HFFc6 (cell line): ENCODE measurements at regions not wholly inside any gene's neighbourhood (a gene's known extent, or its start where the extent isn't known, plus 50 kb on each side); places are given as distances from the start of the nearest gene placed in this dataset.

Experiments used
- DNase-seq: peaks from one replicate; pipeline ENCODE4 v3.0.0-alpha.2; 2018
- H3K27ac Mint-ChIP-seq: 2 replicates; pipeline ENCODE4 v1.8.0; 2020; ENCODE audit warnings: mild to moderate bottlenecking, mixed read lengths
- H3K27me3 Mint-ChIP-seq: 2 replicates; pipeline ENCODE4 v1.8.0; 2021; ENCODE audit warnings: mild to moderate bottlenecking, moderate library complexity, mixed read lengths; ENCODE audit not compliant: insufficient read depth
- H3K36me3 Mint-ChIP-seq: 2 replicates; pipeline ENCODE4 v1.8.0; 2021; ENCODE audit warnings: low read depth, mixed read lengths
- H3K4me1 Mint-ChIP-seq: 2 replicates; pipeline ENCODE4 v1.8.0; 2020; ENCODE audit warnings: low read depth, mixed read lengths
- H3K4me3 Mint-ChIP-seq: 2 replicates; pipeline ENCODE4 v1.8.0; 2020; ENCODE audit warnings: mild to moderate bottlenecking, moderate library complexity, mixed read lengths
- H3K9me3 Mint-ChIP-seq: 2 replicates; pipeline ENCODE4 v1.8.0; 2020; ENCODE audit warnings: mild to moderate bottlenecking, mixed read lengths
- TF ChIP-seq, protein P1 (sequence below): fragments of 200-600 bp; sonication (generic); IDR thresholded peaks from 2 replicates; pipeline ENCODE4 v1.5.0; 2021; ENCODE audit warnings: antibody characterized with exemption, mild to moderate bottlenecking

DNA sequence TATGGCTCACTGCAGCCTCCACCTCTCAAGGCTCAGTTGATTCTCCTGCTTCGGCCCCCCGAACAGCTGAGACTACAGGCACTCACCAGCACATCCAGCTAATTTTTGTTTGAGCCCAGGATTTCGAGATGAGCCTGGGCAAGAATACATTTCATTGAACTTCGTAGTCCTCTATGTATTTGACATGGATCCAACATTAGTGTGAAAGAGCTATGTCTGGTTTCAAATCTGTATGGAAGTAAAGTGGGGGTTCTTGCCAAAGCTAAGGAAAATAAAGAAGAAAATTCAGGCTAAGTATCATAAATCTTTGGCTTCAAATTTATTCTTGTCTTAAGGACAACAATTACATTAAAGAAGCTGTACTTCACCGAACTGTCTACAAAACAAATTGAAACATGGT lies 1291.7 kb upstream of the CRIM1 start:
- Mint-ChIP-seq H3K36me3 (no peaks in the 10 kb centered on the region), H3K4me3 (no peak overlapping the region), H3K4me1 (no peaks in the 10 kb centered on the region), H3K9me3 (peaks cover 42% of the 10 kb centered on the region), H3K27ac (no peak overlapping the region), H3K27me3 (no peaks in the 10 kb centered on the region)
- TF ChIP-seq, protein P1, sequence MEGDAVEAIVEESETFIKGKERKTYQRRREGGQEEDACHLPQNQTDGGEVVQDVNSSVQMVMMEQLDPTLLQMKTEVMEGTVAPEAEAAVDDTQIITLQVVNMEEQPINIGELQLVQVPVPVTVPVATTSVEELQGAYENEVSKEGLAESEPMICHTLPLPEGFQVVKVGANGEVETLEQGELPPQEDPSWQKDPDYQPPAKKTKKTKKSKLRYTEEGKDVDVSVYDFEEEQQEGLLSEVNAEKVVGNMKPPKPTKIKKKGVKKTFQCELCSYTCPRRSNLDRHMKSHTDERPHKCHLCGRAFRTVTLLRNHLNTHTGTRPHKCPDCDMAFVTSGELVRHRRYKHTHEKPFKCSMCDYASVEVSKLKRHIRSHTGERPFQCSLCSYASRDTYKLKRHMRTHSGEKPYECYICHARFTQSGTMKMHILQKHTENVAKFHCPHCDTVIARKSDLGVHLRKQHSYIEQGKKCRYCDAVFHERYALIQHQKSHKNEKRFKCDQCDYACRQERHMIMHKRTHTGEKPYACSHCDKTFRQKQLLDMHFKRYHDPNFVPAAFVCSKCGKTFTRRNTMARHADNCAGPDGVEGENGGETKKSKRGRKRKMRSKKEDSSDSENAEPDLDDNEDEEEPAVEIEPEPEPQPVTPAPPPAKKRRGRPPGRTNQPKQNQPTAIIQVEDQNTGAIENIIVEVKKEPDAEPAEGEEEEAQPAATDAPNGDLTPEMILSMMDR, result no peak
- DNase-seq, result no peak

DNA sequence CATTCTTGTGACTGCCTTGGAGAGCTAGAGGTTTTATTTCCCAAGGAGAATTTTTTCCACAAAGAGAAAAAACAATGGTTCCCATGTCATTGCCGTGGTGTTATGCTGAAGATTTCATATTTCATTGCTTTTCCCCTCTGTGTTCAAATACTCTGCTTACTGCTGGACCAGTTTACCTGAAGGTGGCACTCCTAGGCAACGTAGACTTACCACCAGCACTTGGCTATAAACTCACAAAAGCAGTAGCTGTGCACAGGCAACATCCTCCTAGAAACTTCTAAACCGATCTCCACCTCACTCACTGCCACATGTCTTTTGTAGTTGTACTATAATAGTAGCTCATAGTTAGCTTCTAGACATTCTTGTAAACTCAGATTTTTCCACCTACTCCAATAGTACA lies 1319.7 kb upstream of the CRIM1 start:
- Mint-ChIP-seq H3K27me3 (no peaks in the 10 kb centered on the region), H3K9me3 (peaks cover 34% of the 10 kb centered on the region), H3K36me3 (no peaks in the 10 kb centered on the region), H3K4me3 (no peak overlapping the region), H3K4me1 (no peaks in the 10 kb centered on the region), H3K27ac (no peak overlapping the region)
- no peak for DNase-seq
- TF ChIP-seq, protein P1, result no peak

DNA sequence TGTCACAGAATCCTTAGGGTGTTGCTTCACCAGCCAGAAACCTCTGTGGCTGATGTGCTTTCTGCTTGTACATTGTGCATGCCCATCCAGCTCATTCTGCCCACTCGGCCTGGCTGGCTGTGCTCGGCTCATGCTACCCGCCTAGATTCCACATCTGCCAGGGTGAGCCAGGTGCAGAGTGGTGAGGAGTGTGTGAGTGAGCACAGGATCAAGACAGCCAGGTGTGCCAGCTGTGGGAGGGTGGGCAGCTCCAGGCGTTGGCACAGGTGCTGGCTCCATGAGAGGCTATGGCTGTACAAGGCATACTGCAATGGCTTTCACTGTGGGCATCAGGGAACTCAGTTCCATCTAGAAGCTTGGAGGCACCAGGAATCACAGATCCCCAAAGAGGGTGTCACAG lies 1321.8 kb upstream of the CRIM1 start:
- no peak overlapping the region for H3K4me3 Mint-ChIP-seq
- no peaks in the 10 kb centered on the region for H3K36me3 Mint-ChIP-seq
- DNase-seq, result no peak
- H3K27ac Mint-ChIP-seq, result no peak overlapping the region
- H3K4me1 Mint-ChIP-seq, result no peaks in the 10 kb centered on the region
- no peaks in the 10 kb centered on the region for H3K27me3 Mint-ChIP-seq
- TF ChIP-seq, protein P1, result no peak
- peaks cover 25% of the 10 kb centered on the region for H3K9me3 Mint-ChIP-seq

DNA sequence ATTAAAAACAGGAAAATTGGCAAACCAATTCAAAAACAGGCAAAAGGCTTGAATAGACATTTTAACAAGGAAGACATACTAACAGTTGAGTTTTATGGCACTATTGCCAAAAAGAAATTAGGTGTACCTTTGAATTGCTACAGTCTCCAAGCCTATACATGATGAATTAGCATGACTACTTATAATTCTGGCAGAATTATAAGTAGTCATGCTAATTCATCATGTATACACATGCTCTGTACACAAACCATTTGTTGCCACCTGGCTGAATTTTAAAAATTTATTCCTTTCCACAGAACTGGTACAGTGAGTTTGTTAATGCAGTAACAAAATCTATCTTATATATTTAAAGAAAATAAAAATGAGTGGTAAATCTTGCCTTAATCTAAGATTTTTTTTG lies 1332.0 kb upstream of the CRIM1 start:
- DNase-seq, result no peak
- H3K4me1 Mint-ChIP-seq, result no peaks in the 10 kb centered on the region
- H3K9me3 Mint-ChIP-seq, result peaks cover 37% of the 10 kb centered on the region
- no peak overlapping the region for H3K27ac Mint-ChIP-seq
- no peaks in the 10 kb centered on the region for H3K36me3 Mint-ChIP-seq
- TF ChIP-seq, protein P1, result no peak
- H3K27me3 Mint-ChIP-seq, result no peaks in the 10 kb centered on the region
- H3K4me3 Mint-ChIP-seq, result no peak overlapping the region

DNA sequence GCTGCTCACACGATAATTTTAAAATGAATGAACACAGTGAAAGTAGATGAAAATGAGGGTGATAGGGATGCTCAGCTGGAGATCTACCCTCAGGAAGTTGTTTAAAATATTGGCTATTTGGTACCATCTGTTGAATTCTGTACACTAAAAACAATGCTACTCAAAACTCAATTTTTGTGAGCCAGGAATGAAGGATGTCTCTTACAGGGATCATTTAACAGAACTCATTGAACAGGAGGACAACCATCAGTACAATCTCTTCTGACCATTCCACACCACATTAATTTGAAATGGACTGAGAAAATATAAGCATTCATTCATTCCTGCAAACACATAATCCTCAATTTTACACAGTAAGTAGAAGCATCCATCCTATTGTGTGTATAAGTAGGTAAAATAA lies 1355.1 kb upstream of the CRIM1 start:
- H3K36me3 Mint-ChIP-seq, result no peaks in the 10 kb centered on the region
- no peaks in the 10 kb centered on the region for H3K4me1 Mint-ChIP-seq
- TF ChIP-seq, protein P1, result no peak
- H3K9me3 Mint-ChIP-seq, result peaks cover 32% of the 10 kb centered on the region
- H3K27me3 Mint-ChIP-seq, result no peaks in the 10 kb centered on the region
- no peak overlapping the region for H3K4me3 Mint-ChIP-seq
- H3K27ac Mint-ChIP-seq, result no peak overlapping the region
- no peak for DNase-seq

DNA sequence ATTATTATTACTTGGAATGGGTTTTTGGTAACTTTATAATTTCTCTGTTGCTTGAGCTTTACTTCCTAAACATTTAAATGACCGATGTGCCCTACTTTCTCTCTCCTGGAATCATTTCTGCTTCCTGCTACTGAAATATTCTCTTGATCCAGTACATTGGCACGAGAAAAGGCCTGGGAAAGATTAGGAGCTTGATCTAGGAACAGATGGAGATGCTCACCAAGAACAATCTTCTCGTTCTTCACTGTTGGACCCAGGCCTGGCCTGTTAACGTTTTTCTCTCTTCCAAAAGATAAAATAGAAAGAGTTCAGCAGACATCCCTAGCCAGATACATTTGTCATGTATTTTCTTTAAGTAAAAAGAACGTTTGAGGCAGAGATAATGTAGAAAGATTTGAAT lies 1356.8 kb upstream of the CRIM1 start:
- Mint-ChIP-seq H3K4me3 (no peak overlapping the region), H3K4me1 (no peaks in the 10 kb centered on the region), H3K36me3 (no peaks in the 10 kb centered on the region), H3K9me3 (peaks cover 17% of the 10 kb centered on the region), H3K27me3 (no peaks in the 10 kb centered on the region), H3K27ac (no peak overlapping the region)
- DNase-seq, result no peak
- TF ChIP-seq, protein P1, result no peak
